Stomach (tissue), 8 donors: ENCODE measurements at regions not wholly inside any gene's neighbourhood (a gene's known extent, or its start where the extent isn't known, plus 50 kb on each side); places are given as distances from the start of the nearest gene placed in this dataset.
A peak's percentile ranks its signal among the peaks of the same experiment; 100 is the strongest.

Experiments
- DNase-seq, 2 donors: peaks; one replicate each; pipeline versions ENCODE4 v3.0.0 to v3.0.0-alpha.2; 2013 to 2019
- H3K27ac ChIP-seq, 5 donors: fragments of 200-600 bp in 4 of 5; sonication (generic) in 4 of 5; one replicate each; pipeline ENCODE4 v1.5.1; 2013 to 2019; ENCODE audit warnings: mild to moderate bottlenecking in 1 of 5, moderate library complexity in 1 of 5
- H3K27me3 ChIP-seq, 3 donors: fragments of 200-600 bp; sonication (generic); one replicate each; pipeline ENCODE4 v1.5.1; 2017 to 2019; ENCODE audit warnings: mixed run types in 1 of 3
- H3K36me3 ChIP-seq, 4 donors: fragments of 200-600 bp; sonication (generic); 1 replicate in 3 of 4; 2 replicates in 1 of 4; pipeline ENCODE4 v1.5.1; 2016 to 2019
- H3K4me1 ChIP-seq, 4 donors: fragments of 200-600 bp; sonication (generic); one replicate each; pipeline ENCODE4 v1.5.1; 2016 to 2019
- H3K4me3 ChIP-seq, 4 donors: fragments of 200-600 bp; sonication (generic) in 3 of 4; one replicate each; pipeline ENCODE4 v1.5.1; 2016 to 2019; ENCODE audit warnings: mild to moderate bottlenecking in 1 of 4
- H3K9me3 ChIP-seq, 4 donors: fragments of 200-600 bp; sonication (generic); one replicate each; pipeline ENCODE4 v1.5.1; 2016 to 2019
- EP300 ChIP-seq: sonication (generic); formaldehyde crosslinking; IDR thresholded peaks from one replicate; pipeline ENCODE4 v1.6.1; 2017; ENCODE audit warnings: antibody characterized with exemption
- POLR2A ChIP-seq, 4 donors: fragments of 450-650 bp; IDR thresholded peaks; one replicate each; pipeline ENCODE4 v1.6.1; 2016; ENCODE audit warnings: antibody characterized with exemption in 4 of 4, control low read depth in 2 of 4, mild to moderate bottlenecking in 1 of 4, moderate library complexity in 1 of 4
- POLR2AphosphoS5 ChIP-seq, 3 donors: sonication (generic); formaldehyde crosslinking; IDR thresholded peaks; one replicate each; pipeline ENCODE4 v1.6.1; 2016; ENCODE audit warnings: antibody characterized with exemption in 3 of 3
- WGBS, 5 donors: extraction: QIAGEN DNeasy Blood & Tissue Kit in 3 of 5; methylation state at CpG; one replicate each; pipeline versions ENCODE4 v1.1.5 to v1.1.7; 2013 to 2018; 5-methylcytosine and 5-hydroxymethylcytosine counted together
- intact Hi-C: fragments of 100-400 bp; cut with DNase I; formaldehyde crosslinking; loops from one replicate; pipeline ENCODE4 v1.15.1; 2023; ENCODE audit warnings: low total_unique reads
- TF ChIP-seq, protein P1 (sequence below), 7 experiments: fragments of 450-650 bp in 4 of 7; fragments of 200-600 bp in 3 of 7; sonication (generic) in 3 of 7; IDR thresholded peaks; one replicate each; pipeline ENCODE4 v1.5.1; 2016 to 2019; ENCODE audit warnings: antibody characterized with exemption in 7 of 7, control low read depth in 2 of 7, mild to moderate bottlenecking in 1 of 7
- donor health status: healthy with polysubstance abuse.
- donor health status: Bipolar disorder and iron deficiency.
- donor health status: healthy.

GRCh38 chr12:123064885-123065619, 84.6 kb downstream of the ARL6IP4 start:
- H3K9me3 ChIP-seq, result no peaks in the 10 kb centered on the region
- no peak for DNase-seq
- no peak overlapping the region for H3K4me3 ChIP-seq
- H3K27me3 ChIP-seq, result no peaks in the 10 kb centered on the region
- 69 to 79% (median 75%) methylated on average over 3 to 8 of the region's 8 CpGs for WGBS, 5 donors
- H3K4me1 ChIP-seq, result peaks cover 55 to 79% (median 68%) of the 10 kb centered on the region in 4 donors
- H3K27ac ChIP-seq, result peak overlapping the region; percentile 16 to 82 (median 69)
- TF ChIP-seq POLR2A (IDR thresholded peaks at IDR 0.05) (no peak), POLR2AphosphoS5 (IDR thresholded peaks at IDR 0.05) (no peak), EP300 (no peak)
- TF ChIP-seq, protein P1, sequence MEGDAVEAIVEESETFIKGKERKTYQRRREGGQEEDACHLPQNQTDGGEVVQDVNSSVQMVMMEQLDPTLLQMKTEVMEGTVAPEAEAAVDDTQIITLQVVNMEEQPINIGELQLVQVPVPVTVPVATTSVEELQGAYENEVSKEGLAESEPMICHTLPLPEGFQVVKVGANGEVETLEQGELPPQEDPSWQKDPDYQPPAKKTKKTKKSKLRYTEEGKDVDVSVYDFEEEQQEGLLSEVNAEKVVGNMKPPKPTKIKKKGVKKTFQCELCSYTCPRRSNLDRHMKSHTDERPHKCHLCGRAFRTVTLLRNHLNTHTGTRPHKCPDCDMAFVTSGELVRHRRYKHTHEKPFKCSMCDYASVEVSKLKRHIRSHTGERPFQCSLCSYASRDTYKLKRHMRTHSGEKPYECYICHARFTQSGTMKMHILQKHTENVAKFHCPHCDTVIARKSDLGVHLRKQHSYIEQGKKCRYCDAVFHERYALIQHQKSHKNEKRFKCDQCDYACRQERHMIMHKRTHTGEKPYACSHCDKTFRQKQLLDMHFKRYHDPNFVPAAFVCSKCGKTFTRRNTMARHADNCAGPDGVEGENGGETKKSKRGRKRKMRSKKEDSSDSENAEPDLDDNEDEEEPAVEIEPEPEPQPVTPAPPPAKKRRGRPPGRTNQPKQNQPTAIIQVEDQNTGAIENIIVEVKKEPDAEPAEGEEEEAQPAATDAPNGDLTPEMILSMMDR (IDR thresholded peaks at IDR 0.05), result no peak
- no peaks in the 10 kb centered on the region for H3K36me3 ChIP-seq
- intact Hi-C loops, result no loop called here

GRCh38 chr12:123064366-123064765, 83.9 kb downstream of the ARL6IP4 start:
- intact Hi-C loops, result no loop called here
- H3K4me1 ChIP-seq, result peaks cover 51 to 79% (median 66%) of the 10 kb centered on the region in 4 donors
- no peaks in the 10 kb centered on the region for H3K9me3 ChIP-seq
- no peaks in the 10 kb centered on the region for H3K36me3 ChIP-seq
- no peak for DNase-seq
- TF ChIP-seq, protein P1 (IDR thresholded peaks at IDR 0.05), result no peak
- TF ChIP-seq EP300 (no peak), POLR2AphosphoS5 (IDR thresholded peaks at IDR 0.05) (no peak), POLR2A (IDR thresholded peaks at IDR 0.05) (no peak)
- peak overlapping the region in 1 of 4 donors; percentile 9 for H3K4me3 ChIP-seq
- peak overlapping the region; percentile 17 to 82 (median 69) for H3K27ac ChIP-seq
- 52 to 72% (median 62%) methylated on average over 4 to 8 of the region's 8 CpGs for WGBS, 5 donors
- no peaks in the 10 kb centered on the region for H3K27me3 ChIP-seq

- Histone ChIP-seq H3K36me3 (no peaks in the 10 kb centered on the region), H3K27ac (peak overlapping the region; percentile 68 to 82 (median 69)), H3K4me1 (peaks cover 52 to 79% (median 68%) of the 10 kb centered on the region in 4 donors), H3K27me3 (no peaks in the 10 kb centered on the region), H3K9me3 (no peaks in the 10 kb centered on the region), H3K4me3 (no peak overlapping the region)
- intact Hi-C loops, result no loop called here
- no peak for TF ChIP-seq POLR2AphosphoS5 (IDR thresholded peaks at IDR 0.05)
- TF ChIP-seq POLR2A (IDR thresholded peaks at IDR 0.05), result no peak
- no peak for TF ChIP-seq EP300
- TF ChIP-seq, protein P1 (IDR thresholded peaks at IDR 0.05), result no peak
- no peak for DNase-seq
- 68 to 76% (median 72%) methylated on average over 2 of the region's 2 CpGs for WGBS, 5 donors
Measured at GRCh38 chr12:123063535-123063934, 83.1 kb downstream of the ARL6IP4 start.

GRCh38 chr12:123062681-123063486, 82.4 kb downstream of the ARL6IP4 start:
- Histone ChIP-seq H3K4me1 (peaks cover 51 to 83% (median 68%) of the 10 kb centered on the region in 4 donors), H3K4me3 (no peak overlapping the region), H3K36me3 (no peaks in the 10 kb centered on the region), H3K9me3 (no peaks in the 10 kb centered on the region), H3K27ac (peak overlapping the region; percentile 68 to 82 (median 69)), H3K27me3 (no peaks in the 10 kb centered on the region)
- WGBS, 5 donors, result 35 to 51% (median 42%) methylated on average over 5 to 9 of the region's 9 CpGs
- intact Hi-C loops, result no loop called here
- TF ChIP-seq POLR2AphosphoS5 (IDR thresholded peaks at IDR 0.05) (peak; percentile 28 to 56 (median 54)), EP300 (peak; percentile 23), POLR2A (IDR thresholded peaks at IDR 0.05) (no peak)
- TF ChIP-seq, protein P1 (IDR thresholded peaks at IDR 0.05), result no peak
- peak; percentile 47 to 52 for DNase-seq
